Stimulated activated naive B cell treated with anti-CD40 and anti-IgM and Interleukin-4, amounts not matched to agents 10 μg/mL and 1 μg/mL and 100 μg/mL, for 72 hours (primary cell): ENCODE measurements at regions not wholly inside any gene's neighbourhood (a gene's known extent, or its start where the extent isn't known, plus 50 kb on each side); places are given as distances from the start of the nearest gene placed in this dataset.

Experiments used
- ATAC-seq, 2 donors: fragments of 150-1000 bp; cut with Tn5 transposase; replicated peaks; 2 replicates each; pipeline ENCODE4 v1.10.0; 2021; ENCODE audit warnings: moderate library complexity in 1 of 2
- DNase-seq: peaks from one replicate; pipeline ENCODE4 v3.0.0; 2021
- H3K27ac Mint-ChIP-seq: one replicate; pipeline ENCODE4 v1.8.0; 2022; ENCODE audit warnings: mild to moderate bottlenecking, mixed read lengths
- H3K27me3 Mint-ChIP-seq, 2 donors: one replicate each; pipeline ENCODE4 v1.8.0; 2022; ENCODE audit warnings: mixed read lengths in 2 of 2
- H3K36me3 Mint-ChIP-seq, 2 donors: one replicate each; pipeline ENCODE4 v1.8.0; 2022; ENCODE audit warnings: mixed read lengths in 2 of 2, mild to moderate bottlenecking in 1 of 2
- H3K4me1 Mint-ChIP-seq, 2 donors: one replicate each; pipeline ENCODE4 v1.8.0; 2022; ENCODE audit warnings: mixed read lengths in 2 of 2, mild to moderate bottlenecking in 1 of 2
- H3K4me3 Mint-ChIP-seq, 2 donors: one replicate each; pipeline ENCODE4 v1.8.0; 2022; ENCODE audit warnings: mild to moderate bottlenecking in 2 of 2, mixed read lengths in 2 of 2, moderate library complexity in 1 of 2
- H3K9me3 Mint-ChIP-seq, 2 donors: one replicate each; pipeline ENCODE4 v1.8.0; 2022; ENCODE audit warnings: mixed read lengths in 2 of 2, mild to moderate bottlenecking in 1 of 2

DNA sequence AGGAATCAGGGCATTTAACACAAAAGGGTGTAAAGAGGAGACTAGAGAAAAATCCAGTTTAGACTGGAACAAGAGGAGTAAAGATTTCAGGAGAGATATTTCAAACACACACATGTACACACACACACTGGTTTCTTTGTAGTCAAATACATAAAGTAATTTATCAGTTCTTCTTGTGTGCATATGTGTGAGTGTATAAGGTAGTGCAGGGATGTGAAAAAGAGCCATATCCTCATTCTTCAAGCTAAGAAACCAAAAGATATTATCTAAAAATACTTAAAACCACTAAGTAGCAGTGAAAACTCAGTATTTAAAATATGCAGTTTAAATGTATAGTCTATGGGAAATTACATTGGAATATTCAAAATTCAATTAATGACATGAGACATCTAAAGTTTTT, 52.5 kb upstream of the CARD18 start:
- Mint-ChIP-seq H3K4me3 (no peak overlapping the region), H3K27me3 (no peaks in the 10 kb centered on the region), H3K36me3 (no peaks in the 10 kb centered on the region), H3K27ac (no peak overlapping the region), H3K4me1 (no peaks in the 10 kb centered on the region), H3K9me3 (no peaks in the 10 kb centered on the region)
- ATAC-seq = no peak
- DNase-seq = no peak

DNA sequence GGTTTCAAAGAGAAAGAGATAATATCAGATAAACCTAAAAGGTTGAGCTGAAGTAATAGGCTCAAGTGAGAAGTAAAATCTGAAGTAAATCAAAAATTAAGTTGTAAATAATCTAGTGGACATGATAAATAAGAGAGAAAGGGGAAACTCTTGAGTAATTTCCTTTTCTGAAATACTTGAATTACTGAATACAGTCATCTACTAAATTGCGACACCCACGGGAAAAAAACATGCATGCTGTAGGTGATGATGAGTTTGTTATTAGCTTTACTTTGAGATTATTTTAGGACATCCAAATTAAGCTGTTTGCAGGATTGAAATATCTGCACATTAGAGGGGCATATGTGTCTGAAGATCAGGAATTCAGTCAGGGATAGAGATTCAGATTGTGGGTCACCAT, 50.0 kb upstream of the CARD18 start:
- DNase-seq = no peak
- no peaks in the 10 kb centered on the region for H3K36me3 Mint-ChIP-seq
- no peaks in the 10 kb centered on the region for H3K4me1 Mint-ChIP-seq
- no peaks in the 10 kb centered on the region for H3K27me3 Mint-ChIP-seq
- no peak overlapping the region for H3K4me3 Mint-ChIP-seq
- H3K9me3 Mint-ChIP-seq = no peaks in the 10 kb centered on the region
- ATAC-seq = no peak
- no peak overlapping the region for H3K27ac Mint-ChIP-seq
